ENCODE measurements at regions not wholly inside any gene's neighbourhood (a gene's known extent, or its start where the extent isn't known, plus 50 kb on each side); places are given as distances from the start of the nearest gene placed in this dataset.
"Not testable (repeated sequence)": the region's sequence is repeated elsewhere in the genome, so short reads cannot be mapped to it uniquely, and the experiment has no call there.

DNA sequence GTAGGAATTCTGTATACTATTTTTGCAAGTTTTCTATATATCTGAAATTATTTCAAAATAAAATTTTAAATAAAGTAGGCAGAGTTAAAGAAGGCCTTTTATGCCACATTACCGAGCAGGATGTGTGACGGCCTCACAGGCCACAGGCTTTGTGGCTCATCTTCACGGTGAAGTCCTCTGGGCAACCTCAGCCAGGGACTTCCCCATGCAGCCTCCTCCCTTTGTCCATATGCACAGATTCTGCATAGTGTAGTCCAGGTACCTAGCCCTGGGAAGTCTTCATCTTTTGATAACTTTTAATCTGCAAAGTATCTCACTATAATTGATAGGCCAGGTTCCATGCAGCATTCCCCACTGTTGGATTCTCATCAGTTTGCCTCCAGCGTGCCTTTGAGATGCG, 62.8 kb downstream of the ARHGAP11B start:
- not testable (repeated sequence) for H3K27me3 ChIP-seq (ENCODE audit: control insufficient read depth in 4 of 4, insufficient read depth in 4 of 4, low read length in 3 of 4); H3K9ac ChIP-seq (ENCODE audit: low read depth in 1 of 2, low read length in 2 of 2); H3K9me3 ChIP-seq (ENCODE audit: control insufficient read depth in 4 of 4, low read length in 3 of 4); H3K4me1 ChIP-seq (ENCODE audit: control insufficient read depth in 4 of 4, insufficient read depth in 4 of 4, low read length in 3 of 4); DNase-seq (ENCODE audit: low spot score); H3K36me3 ChIP-seq (ENCODE audit: control insufficient read depth in 4 of 4, insufficient read depth in 3 of 4, low read depth in 1 of 4, low read length in 3 of 4); H3K27ac ChIP-seq (ENCODE audit: low read depth in 1 of 2, low read length in 2 of 2); H3K4me3 ChIP-seq (ENCODE audit: low read depth in 1 of 3, low read length in 3 of 3)
- 89% methylated on average over 5 of the region's 5 CpGs for WGBS

DNA sequence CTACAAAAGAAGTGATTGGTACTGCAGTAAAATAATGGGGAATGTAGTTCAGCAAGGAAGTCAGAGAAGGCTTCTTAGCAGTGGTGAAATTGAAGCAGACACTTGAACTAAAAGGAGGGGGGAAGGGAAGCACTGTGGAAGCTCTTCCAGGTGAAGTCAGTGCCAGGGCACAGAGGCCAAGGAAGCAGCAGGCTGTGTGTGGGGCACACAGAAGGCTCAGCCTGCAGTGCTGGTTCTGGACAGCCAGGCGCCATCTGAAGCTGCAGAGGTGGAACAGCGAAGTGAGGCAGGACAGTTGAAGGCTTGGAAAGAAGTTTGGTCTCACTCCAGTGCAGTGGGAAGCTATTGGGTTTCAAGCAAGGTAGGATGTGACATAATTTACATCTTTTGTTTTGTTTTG, 64.2 kb downstream of the ARHGAP11B start:
- not testable (repeated sequence) for H3K36me3 ChIP-seq (ENCODE audit: control insufficient read depth in 4 of 4, insufficient read depth in 3 of 4, low read depth in 1 of 4, low read length in 3 of 4); H3K4me3 ChIP-seq (ENCODE audit: low read depth in 1 of 3, low read length in 3 of 3); H3K9ac ChIP-seq (ENCODE audit: low read depth in 1 of 2, low read length in 2 of 2); H3K4me1 ChIP-seq (ENCODE audit: control insufficient read depth in 4 of 4, insufficient read depth in 4 of 4, low read length in 3 of 4); DNase-seq (ENCODE audit: low spot score); H3K27me3 ChIP-seq (ENCODE audit: control insufficient read depth in 4 of 4, insufficient read depth in 4 of 4, low read length in 3 of 4); H3K9me3 ChIP-seq (ENCODE audit: control insufficient read depth in 4 of 4, low read length in 3 of 4); H3K27ac ChIP-seq (ENCODE audit: low read depth in 1 of 2, low read length in 2 of 2)
- 75% methylated on average over 2 of the region's 2 CpGs for WGBS

DNA sequence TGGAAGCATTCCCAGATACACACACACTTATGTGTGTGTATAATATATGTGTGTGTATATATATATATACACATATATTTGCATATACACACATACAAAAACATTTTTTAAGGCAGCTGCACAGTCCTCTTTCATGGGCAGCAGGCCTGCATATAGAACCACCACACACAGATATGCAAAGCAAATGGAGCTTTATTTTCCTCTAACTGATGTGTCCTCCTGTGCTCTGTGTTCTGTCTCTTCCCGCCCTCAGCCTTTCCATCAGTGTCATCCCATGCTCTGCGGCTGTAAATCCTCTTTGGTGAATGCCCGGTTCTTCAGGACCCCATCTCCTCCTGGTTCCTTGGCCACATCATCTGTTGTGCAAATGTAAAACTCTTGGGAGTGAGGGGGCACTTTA, 69.9 kb downstream of the ARHGAP11B start:
- not testable (repeated sequence) for DNase-seq (ENCODE audit: low spot score); H3K4me3 ChIP-seq (ENCODE audit: low read depth in 1 of 3, low read length in 3 of 3); H3K9me3 ChIP-seq (ENCODE audit: control insufficient read depth in 4 of 4, low read length in 3 of 4); H3K27me3 ChIP-seq (ENCODE audit: control insufficient read depth in 4 of 4, insufficient read depth in 4 of 4, low read length in 3 of 4); H3K4me1 ChIP-seq (ENCODE audit: control insufficient read depth in 4 of 4, insufficient read depth in 4 of 4, low read length in 3 of 4); H3K27ac ChIP-seq (ENCODE audit: low read depth in 1 of 2, low read length in 2 of 2); H3K9ac ChIP-seq (ENCODE audit: low read depth in 1 of 2, low read length in 2 of 2); H3K36me3 ChIP-seq (ENCODE audit: control insufficient read depth in 4 of 4, insufficient read depth in 3 of 4, low read depth in 1 of 4, low read length in 3 of 4)
- WGBS, result 100% methylated on average over 2 of the region's 3 CpGs

DNA sequence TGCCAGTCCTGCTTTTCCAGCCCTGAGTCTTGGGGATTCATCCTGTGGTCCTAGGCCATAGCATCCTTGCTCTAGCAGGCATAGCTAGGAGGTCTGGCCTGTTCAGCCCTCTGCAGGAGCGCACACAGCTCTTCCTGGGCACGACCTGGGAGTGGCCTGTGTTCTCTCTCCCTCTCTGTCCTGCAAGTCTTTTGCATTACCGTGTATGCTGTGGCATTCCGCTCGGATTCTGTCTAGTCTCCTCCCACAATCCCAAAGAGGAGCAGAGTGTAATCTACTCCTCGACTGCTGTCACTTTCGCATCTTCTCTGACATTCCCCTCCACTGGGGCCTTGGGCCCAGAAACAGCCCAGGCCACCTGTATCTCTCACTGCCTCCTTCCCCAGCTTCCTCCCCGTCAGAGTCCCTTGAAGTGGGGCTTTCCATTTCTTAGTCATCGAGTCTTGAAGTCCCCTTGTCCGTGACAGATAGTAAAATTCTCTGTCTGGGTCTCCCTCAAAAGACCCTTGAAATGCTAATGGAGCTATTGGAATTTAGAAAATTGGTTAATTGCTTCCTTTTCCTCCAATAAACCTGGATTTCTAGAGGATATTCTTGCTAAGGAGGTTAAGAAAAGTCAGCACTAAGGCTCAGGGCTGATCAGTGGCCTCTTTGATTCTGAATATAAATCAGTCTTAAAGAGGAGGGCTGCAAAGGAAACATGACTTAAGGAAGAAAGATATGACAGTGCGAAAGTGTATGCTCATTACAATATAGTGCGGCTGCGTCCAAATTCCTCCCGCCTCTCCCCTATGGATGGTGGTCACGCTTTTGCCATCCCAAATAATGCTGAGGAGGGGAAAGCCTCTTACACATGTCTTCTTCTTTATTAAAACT, 70.7 kb downstream of the ARHGAP11B start:
- H3K4me3 ChIP-seq (ENCODE audit: low read depth in 1 of 3, low read length in 3 of 3); H3K9ac ChIP-seq (ENCODE audit: low read depth in 1 of 2, low read length in 2 of 2); DNase-seq (ENCODE audit: low spot score); H3K4me1 ChIP-seq (ENCODE audit: control insufficient read depth in 4 of 4, insufficient read depth in 4 of 4, low read length in 3 of 4); H3K27ac ChIP-seq (ENCODE audit: low read depth in 1 of 2, low read length in 2 of 2); H3K27me3 ChIP-seq (ENCODE audit: control insufficient read depth in 4 of 4, insufficient read depth in 4 of 4, low read length in 3 of 4); H3K9me3 ChIP-seq (ENCODE audit: control insufficient read depth in 4 of 4, low read length in 3 of 4); H3K36me3 ChIP-seq (ENCODE audit: control insufficient read depth in 4 of 4, insufficient read depth in 3 of 4, low read depth in 1 of 4, low read length in 3 of 4): not testable (repeated sequence)
- WGBS, result 92% methylated on average over 7 of the region's 15 CpGs

DNA sequence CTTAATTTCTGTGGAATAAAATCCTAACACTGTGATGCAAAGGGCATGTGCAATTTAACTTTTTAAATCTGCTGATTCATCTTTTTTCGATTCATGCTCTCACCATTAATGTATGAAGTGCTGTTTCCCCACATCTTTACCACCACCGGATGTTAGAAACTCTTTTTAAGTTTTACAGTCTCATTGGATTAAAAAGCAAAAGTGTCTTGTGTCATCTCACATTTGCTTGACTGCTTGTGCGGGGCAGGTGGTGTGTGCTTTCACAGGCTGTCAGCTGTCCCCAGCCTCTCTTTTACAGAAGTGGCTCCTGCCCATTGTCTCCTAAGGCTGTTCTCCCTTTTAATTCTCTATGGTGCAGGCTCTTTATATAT, 71.4 kb downstream of the ARHGAP11B start:
- not testable (repeated sequence) for H3K4me3 ChIP-seq (ENCODE audit: low read depth in 1 of 3, low read length in 3 of 3); H3K27ac ChIP-seq (ENCODE audit: low read depth in 1 of 2, low read length in 2 of 2); H3K4me1 ChIP-seq (ENCODE audit: control insufficient read depth in 4 of 4, insufficient read depth in 4 of 4, low read length in 3 of 4); DNase-seq (ENCODE audit: low spot score); H3K27me3 ChIP-seq (ENCODE audit: control insufficient read depth in 4 of 4, insufficient read depth in 4 of 4, low read length in 3 of 4); H3K9me3 ChIP-seq (ENCODE audit: control insufficient read depth in 4 of 4, low read length in 3 of 4); H3K9ac ChIP-seq (ENCODE audit: low read depth in 1 of 2, low read length in 2 of 2); H3K36me3 ChIP-seq (ENCODE audit: control insufficient read depth in 4 of 4, insufficient read depth in 3 of 4, low read depth in 1 of 4, low read length in 3 of 4)
- WGBS, result 82% methylated on average over 3 of the region's 3 CpGs

DNA sequence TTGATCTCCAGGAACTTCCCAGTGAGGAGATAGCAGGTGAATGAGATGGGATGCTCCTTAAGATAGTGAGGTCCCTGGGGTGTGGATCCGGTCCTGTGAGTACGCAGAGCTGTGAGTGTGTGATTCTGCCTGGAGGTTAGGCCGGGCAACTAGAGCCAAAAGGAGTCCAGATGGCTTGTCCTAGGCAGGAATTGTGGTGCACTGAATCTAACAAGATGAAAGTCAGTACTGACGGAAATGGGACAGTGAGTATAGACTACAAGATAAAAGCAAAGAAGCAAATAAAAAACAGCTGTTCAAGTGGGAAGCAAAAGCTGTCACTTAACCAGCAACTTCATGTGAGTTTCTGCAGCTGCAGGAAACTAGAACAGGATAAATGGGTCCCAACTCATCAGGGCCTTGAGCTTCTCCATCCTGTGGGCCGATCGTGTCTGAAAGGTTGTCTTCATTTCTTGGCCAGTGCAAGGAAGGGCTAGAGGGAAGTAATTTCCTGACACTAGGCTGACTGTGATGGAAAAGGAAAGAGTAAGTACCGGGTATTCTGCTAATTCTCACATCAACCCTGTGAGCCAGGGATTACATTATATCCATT, 74.2 kb downstream of the ARHGAP11B start:
- H3K4me1 ChIP-seq (ENCODE audit: control insufficient read depth in 4 of 4, insufficient read depth in 4 of 4, low read length in 3 of 4); H3K27me3 ChIP-seq (ENCODE audit: control insufficient read depth in 4 of 4, insufficient read depth in 4 of 4, low read length in 3 of 4); DNase-seq (ENCODE audit: low spot score); H3K27ac ChIP-seq (ENCODE audit: low read depth in 1 of 2, low read length in 2 of 2); H3K4me3 ChIP-seq (ENCODE audit: low read depth in 1 of 3, low read length in 3 of 3); H3K36me3 ChIP-seq (ENCODE audit: control insufficient read depth in 4 of 4, insufficient read depth in 3 of 4, low read depth in 1 of 4, low read length in 3 of 4); H3K9me3 ChIP-seq (ENCODE audit: control insufficient read depth in 4 of 4, low read length in 3 of 4); H3K9ac ChIP-seq (ENCODE audit: low read depth in 1 of 2, low read length in 2 of 2): not testable (repeated sequence)
- WGBS, result 76% methylated on average over 2 of the region's 7 CpGs

DNA sequence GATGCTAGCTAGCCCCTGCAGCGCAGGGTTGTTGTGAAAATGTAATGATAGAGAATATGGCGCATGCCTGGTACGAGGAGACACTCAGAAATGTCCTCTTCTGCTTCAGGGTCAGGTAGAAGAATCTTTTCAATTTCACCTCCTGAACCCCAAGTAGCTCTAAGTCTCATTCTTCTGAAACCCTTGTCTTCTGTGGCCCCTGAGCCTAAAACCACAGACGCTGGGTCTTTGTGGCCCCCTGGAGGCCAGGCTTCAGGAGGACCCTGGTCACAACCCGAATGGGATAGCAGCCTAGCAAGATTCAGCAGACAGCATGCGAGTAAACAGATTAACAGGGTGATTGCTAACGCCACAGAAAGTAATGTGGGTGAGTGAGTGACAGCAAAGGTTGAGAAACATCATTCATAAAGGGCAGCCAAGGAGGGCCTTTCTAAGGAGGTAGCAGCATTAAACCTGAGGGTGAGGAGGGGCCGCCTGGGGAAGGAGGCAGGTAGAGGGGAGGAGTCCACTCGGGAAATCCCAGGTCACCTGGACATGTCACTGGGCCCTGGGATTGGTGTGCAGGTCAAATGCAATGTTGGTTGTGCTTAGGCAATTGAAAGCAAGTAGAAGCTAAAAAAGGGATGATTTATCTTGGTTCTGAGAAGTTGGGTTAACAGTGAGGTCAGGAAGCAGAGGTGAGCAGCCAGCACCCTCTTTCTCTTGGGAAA, 82.2 kb downstream of the ARHGAP11B start:
- not testable (repeated sequence) for H3K27me3 ChIP-seq (ENCODE audit: control insufficient read depth in 4 of 4, insufficient read depth in 4 of 4, low read length in 3 of 4); DNase-seq (ENCODE audit: low spot score); H3K9ac ChIP-seq (ENCODE audit: low read depth in 1 of 2, low read length in 2 of 2); H3K27ac ChIP-seq (ENCODE audit: low read depth in 1 of 2, low read length in 2 of 2); H3K4me1 ChIP-seq (ENCODE audit: control insufficient read depth in 4 of 4, insufficient read depth in 4 of 4, low read length in 3 of 4); H3K36me3 ChIP-seq (ENCODE audit: control insufficient read depth in 4 of 4, insufficient read depth in 3 of 4, low read depth in 1 of 4, low read length in 3 of 4); H3K9me3 ChIP-seq (ENCODE audit: control insufficient read depth in 4 of 4, low read length in 3 of 4); H3K4me3 ChIP-seq (ENCODE audit: low read depth in 1 of 3, low read length in 3 of 3)
- 87% methylated on average over 9 of the region's 9 CpGs for WGBS

DNA sequence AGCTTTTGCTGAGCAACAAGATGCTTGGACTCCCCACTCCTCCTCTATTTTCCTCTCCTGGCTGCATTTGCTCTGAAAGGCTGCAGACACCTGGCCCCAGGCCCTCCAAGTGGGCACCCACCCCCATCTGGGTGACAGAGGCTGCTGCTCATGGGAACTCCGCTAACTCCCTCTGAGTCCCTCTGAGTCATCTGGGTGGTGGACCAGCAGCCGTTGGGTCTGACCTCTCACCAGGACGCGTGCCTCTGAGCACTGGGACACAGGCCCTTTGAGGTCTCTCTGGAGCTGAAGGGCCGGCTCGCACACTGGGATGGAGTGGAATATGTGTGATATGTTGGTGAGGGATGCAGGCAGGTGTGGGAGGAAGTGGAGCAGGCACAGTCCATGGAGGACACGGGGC, 82.9 kb downstream of the ARHGAP11B start:
- not testable (repeated sequence) for H3K4me1 ChIP-seq (ENCODE audit: control insufficient read depth in 4 of 4, insufficient read depth in 4 of 4, low read length in 3 of 4); H3K36me3 ChIP-seq (ENCODE audit: control insufficient read depth in 4 of 4, insufficient read depth in 3 of 4, low read depth in 1 of 4, low read length in 3 of 4); H3K9ac ChIP-seq (ENCODE audit: low read depth in 1 of 2, low read length in 2 of 2); H3K27me3 ChIP-seq (ENCODE audit: control insufficient read depth in 4 of 4, insufficient read depth in 4 of 4, low read length in 3 of 4); H3K4me3 ChIP-seq (ENCODE audit: low read depth in 1 of 3, low read length in 3 of 3); H3K27ac ChIP-seq (ENCODE audit: low read depth in 1 of 2, low read length in 2 of 2); DNase-seq (ENCODE audit: low spot score); H3K9me3 ChIP-seq (ENCODE audit: control insufficient read depth in 4 of 4, low read length in 3 of 4)
- 99% methylated on average over 4 of the region's 7 CpGs for WGBS

Measured in liver (tissue), 6 donors.